HUES6 (cell line): ENCODE measurements at regions not wholly inside any gene's neighbourhood (a gene's known extent, or its start where the extent isn't known, plus 50 kb on each side); places are given as distances from the start of the nearest gene placed in this dataset.
"Not testable (repeated sequence)": the region's sequence is repeated elsewhere in the genome, so short reads cannot be mapped to it uniquely, and the experiment has no call there.

Source experiments
- H3K27ac ChIP-seq: 2 replicates; pipeline ENCODE4 v1.7.0; 2013; ENCODE audit warnings: low read depth, mild to moderate bottlenecking, low read length, inconsistent platforms
- H3K27me3 ChIP-seq: 2 replicates; pipeline ENCODE4 v1.6.1; 2013; ENCODE audit warnings: low read length; ENCODE audit not compliant: control insufficient read depth, insufficient read depth
- H3K36me3 ChIP-seq: 2 replicates; pipeline ENCODE4 v1.6.1; 2013; ENCODE audit warnings: low read length; ENCODE audit not compliant: control insufficient read depth, insufficient read depth
- H3K4me1 ChIP-seq: 2 replicates; pipeline ENCODE4 v1.6.1; 2013; ENCODE audit warnings: low read length; ENCODE audit not compliant: control insufficient read depth, insufficient read depth
- H3K4me3 ChIP-seq: 2 replicates; pipeline ENCODE4 v1.5.1; 2013; ENCODE audit warnings: low read depth, low read length
- H3K9ac ChIP-seq: one replicate; pipeline ENCODE4 v1.6.1; 2013; ENCODE audit warnings: mild to moderate bottlenecking, low read length
- H3K9me3 ChIP-seq: 2 replicates; pipeline ENCODE4 v1.6.1; 2013; ENCODE audit warnings: low read depth, low read length; ENCODE audit not compliant: control insufficient read depth, insufficient read depth

GRCh38 chr12:131559517-131560516 is 151.1 kb upstream of the SFSWAP start:
- no peaks in the 10 kb centered on the region; the same call in 1 of the 2 replicates for H3K4me1 ChIP-seq
- H3K9ac ChIP-seq, result no peak overlapping the region

GRCh38 chr12:131561051-131561450 is 149.8 kb upstream of the SFSWAP start:
- H3K4me1 ChIP-seq, result peaks cover 4% of the 10 kb centered on the region; the same call in 1 of the 2 replicates
- peaks cover 7% of the 10 kb centered on the region; the same call in 1 of the 2 replicates for H3K27me3 ChIP-seq
- H3K4me3 ChIP-seq, result no peak overlapping the region
- H3K9me3 ChIP-seq, result no peaks in the 10 kb centered on the region
- H3K9ac ChIP-seq, result no peak overlapping the region
- no peaks in the 10 kb centered on the region for H3K36me3 ChIP-seq
- no peak overlapping the region for H3K27ac ChIP-seq

More at GRCh38 chr12:131559517-131560516, 151.1 kb upstream of the SFSWAP start:
- Histone ChIP-seq H3K4me3 (no peak overlapping the region), H3K27ac (no peak overlapping the region), H3K36me3 (no peaks in the 10 kb centered on the region), H3K9me3 (no peaks in the 10 kb centered on the region), H3K27me3 (peaks cover 8% of the 10 kb centered on the region; the same call in 1 of the 2 replicates)

DNA sequence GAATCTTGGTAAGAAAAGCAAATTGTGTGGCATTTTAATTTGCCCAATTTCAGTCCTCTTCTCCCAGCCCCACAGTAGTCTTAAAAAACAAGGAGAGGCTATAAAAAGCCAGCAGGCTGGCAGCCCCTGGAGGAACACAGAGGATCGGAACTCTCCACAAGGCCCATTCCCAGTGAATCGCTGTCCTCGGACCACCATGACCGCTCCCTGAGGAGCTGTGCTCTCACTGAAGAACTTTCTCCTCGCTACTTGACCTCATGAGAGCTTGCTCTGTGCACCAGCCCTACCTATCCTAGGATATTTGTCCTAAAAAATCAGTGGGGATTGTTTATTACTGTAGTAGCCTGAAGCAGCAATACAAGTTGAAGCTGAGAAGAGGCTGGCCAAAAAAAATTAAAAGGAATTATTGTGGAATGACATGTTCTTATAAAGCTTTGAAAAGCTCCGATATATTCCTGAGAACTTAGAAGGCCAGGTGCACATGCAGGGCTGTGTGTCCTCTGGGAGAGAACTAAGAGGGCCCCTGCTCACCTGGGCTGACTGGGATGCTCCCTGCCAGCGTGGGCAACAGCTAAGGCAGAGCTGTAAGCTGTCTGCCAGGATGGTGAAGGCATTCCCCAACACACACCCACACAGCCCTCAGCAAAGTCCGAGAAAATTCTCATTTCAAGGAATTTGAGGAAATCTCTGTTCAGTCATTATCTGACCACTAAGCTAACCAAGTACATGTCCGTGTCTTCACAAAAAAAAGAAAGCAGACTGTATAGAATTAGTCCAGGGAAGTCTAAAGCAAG is 148.8 kb upstream of the SFSWAP start:
- no peak overlapping the region for H3K9ac ChIP-seq
- no peak overlapping the region for H3K27ac ChIP-seq
- peaks cover 4% of the 10 kb centered on the region; the same call in 1 of the 2 replicates for H3K4me1 ChIP-seq
- no peaks in the 10 kb centered on the region for H3K36me3 ChIP-seq
- H3K27me3 ChIP-seq, result peaks cover 5% of the 10 kb centered on the region; the same call in 1 of the 2 replicates
- no peak overlapping the region for H3K4me3 ChIP-seq
- no peaks in the 10 kb centered on the region for H3K9me3 ChIP-seq

DNA sequence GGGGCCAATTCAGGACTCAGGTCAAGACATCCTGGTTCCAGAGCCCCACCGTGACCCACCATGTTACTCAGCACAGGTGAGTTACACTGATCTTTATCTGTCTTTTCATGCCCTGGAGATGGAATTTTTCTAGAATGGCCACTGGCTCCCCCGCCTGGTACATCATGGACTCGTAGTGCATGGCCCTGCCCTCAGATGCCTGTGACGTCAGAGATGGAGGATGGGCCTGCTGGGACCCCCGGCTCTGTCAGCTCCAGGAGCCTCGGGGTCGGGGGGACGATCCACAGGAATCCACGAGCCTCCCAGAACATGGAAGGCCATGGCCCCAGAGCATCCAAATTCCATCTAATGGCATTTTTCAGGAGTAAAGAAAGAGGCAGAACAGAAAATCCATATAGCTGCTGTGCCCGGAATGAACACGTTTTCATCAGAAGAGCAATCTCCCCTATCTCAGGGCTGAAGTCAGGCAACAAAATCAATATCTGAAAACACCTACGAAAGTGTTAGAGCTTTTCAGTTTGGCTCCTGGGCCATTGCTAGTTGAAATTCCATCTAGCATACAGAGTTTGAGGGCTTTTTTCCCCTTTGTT is 146.7 kb upstream of the SFSWAP start:
- H3K27me3 ChIP-seq, H3K9me3 ChIP-seq, H3K36me3 ChIP-seq, H3K4me1 ChIP-seq, H3K27ac ChIP-seq, H3K9ac ChIP-seq, H3K4me3 ChIP-seq: not testable (repeated sequence)

DNA sequence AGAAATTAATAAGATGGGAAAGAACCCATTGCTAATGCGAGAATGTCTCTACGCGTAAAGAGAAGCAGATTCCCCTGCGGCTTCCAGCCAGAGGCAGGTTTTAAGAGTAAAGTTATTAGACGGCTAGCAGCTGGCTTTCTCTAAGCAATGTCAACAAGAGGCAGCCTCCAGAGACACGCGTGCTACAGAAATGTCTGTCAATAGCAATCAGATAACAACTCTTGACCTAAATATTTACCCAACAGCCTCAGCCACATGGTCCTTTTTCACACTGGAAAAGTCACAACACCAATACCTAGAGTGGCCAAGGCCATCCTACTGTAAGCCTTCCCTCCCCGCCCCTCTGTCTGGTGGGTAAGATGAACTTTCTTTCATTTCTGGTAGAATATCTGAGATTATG is 146.0 kb upstream of the SFSWAP start:
- no peaks in the 10 kb centered on the region for H3K9me3 ChIP-seq
- no peak overlapping the region for H3K27ac ChIP-seq
- H3K9ac ChIP-seq, result no peak overlapping the region
- H3K4me3 ChIP-seq, result no peak overlapping the region
- H3K36me3 ChIP-seq, result no peaks in the 10 kb centered on the region
- peaks cover 4% of the 10 kb centered on the region; the same call in 1 of the 2 replicates for H3K4me1 ChIP-seq
- peaks cover 4% of the 10 kb centered on the region; the same call in 1 of the 2 replicates for H3K27me3 ChIP-seq

GRCh38 chr12:131565267-131566015 is 145.4 kb upstream of the SFSWAP start:
- no peak overlapping the region for H3K27ac ChIP-seq
- H3K9ac ChIP-seq, result no peak overlapping the region
- no peaks in the 10 kb centered on the region for H3K36me3 ChIP-seq
- H3K9me3 ChIP-seq, result no peaks in the 10 kb centered on the region
- peaks cover 6% of the 10 kb centered on the region; the same call in 1 of the 2 replicates for H3K27me3 ChIP-seq
- no peak overlapping the region for H3K4me3 ChIP-seq
- peaks cover 4% of the 10 kb centered on the region; the same call in 1 of the 2 replicates for H3K4me1 ChIP-seq

DNA sequence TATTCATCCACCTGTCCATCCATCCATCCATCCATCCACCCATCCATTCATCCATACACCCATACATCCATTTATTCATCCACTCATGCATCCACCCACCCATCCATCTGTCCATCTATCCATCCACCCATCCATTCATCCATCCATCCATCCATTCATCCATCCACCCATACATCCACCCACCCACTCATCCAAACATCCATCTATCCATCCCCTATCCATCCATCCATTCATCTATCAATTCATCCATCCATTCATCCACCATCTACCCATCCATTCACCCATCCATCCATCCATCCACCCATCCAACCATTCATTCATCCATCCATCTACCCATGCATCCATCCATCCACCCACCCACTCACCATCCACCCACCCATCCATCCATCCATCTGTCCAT is 142.6 kb upstream of the SFSWAP start:
- Histone ChIP-seq H3K27ac (no peak overlapping the region), H3K27me3 (peaks cover 9% of the 10 kb centered on the region; the same call in 1 of the 2 replicates), H3K36me3 (no peaks in the 10 kb centered on the region), H3K4me1 (peaks cover 4% of the 10 kb centered on the region; the same call in 1 of the 2 replicates), H3K9ac (no peak overlapping the region), H3K9me3 (no peaks in the 10 kb centered on the region), H3K4me3 (no peak overlapping the region)

DNA sequence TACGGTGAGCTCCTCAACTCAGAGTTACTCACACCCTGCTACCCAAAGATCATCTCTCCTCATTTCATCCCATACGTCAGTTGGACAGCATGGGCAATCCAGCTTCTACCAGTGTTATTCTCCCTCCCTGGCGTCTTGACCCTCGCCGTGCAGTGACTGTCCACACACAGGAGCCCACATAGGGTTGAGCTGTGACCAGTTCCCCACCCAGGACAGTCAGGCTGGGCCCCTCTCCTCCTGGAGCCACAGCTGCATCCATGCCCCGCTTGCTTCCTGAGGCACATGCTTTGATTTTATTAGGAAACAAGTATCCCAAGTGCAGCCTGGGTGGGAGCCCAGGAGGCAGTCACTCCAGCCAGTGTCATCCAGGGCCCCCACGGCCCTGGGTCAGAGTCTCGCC is 140.3 kb upstream of the SFSWAP start:
- H3K36me3 ChIP-seq, result no peaks in the 10 kb centered on the region
- H3K4me3 ChIP-seq, result no peak overlapping the region
- no peak overlapping the region for H3K9ac ChIP-seq
- no peak overlapping the region for H3K27ac ChIP-seq
- no peaks in the 10 kb centered on the region for H3K9me3 ChIP-seq
- H3K27me3 ChIP-seq, result peaks cover 9% of the 10 kb centered on the region; the same call in 1 of the 2 replicates
- peaks cover 10% of the 10 kb centered on the region; the same call in 1 of the 2 replicates for H3K4me1 ChIP-seq

- peaks cover 7% of the 10 kb centered on the region; the same call in 1 of the 2 replicates for H3K4me1 ChIP-seq
- peaks cover 3% of the 10 kb centered on the region for H3K9me3 ChIP-seq
- no peak overlapping the region for H3K4me3 ChIP-seq
- H3K36me3 ChIP-seq, result no peaks in the 10 kb centered on the region
- peaks cover 7% of the 10 kb centered on the region; the same call in 1 of the 2 replicates for H3K27me3 ChIP-seq
- no peak overlapping the region for H3K27ac ChIP-seq
- H3K9ac ChIP-seq, result no peak overlapping the region
These were observed 139.1 kb upstream of the SFSWAP start for GRCh38 chr12:131571827-131572226.

DNA sequence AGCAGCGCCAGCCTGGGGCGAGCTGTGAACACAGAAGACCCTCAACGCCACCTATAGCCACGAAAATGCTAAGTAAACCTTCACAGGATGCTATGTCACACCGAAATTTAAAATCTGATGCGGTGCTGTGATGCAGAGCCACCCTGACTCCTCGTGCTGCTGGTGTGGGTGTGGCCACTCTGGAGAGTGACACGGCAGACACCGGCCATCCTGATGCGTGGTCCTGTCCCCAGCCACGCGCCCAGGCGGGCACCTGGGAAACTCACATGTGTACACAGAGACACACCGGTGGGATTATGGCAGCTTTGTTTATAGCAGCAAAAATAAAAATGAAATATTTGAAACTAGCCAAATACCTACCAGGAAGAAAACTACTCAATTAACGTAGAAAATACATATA is 138.3 kb upstream of the SFSWAP start:
- 0 out of 2 replicates have a peak, but pooled peaks cover 5% of the 10 kb centered on the region for H3K27me3 ChIP-seq
- peaks cover 3% of the 10 kb centered on the region for H3K9me3 ChIP-seq
- H3K36me3 ChIP-seq, result no peaks in the 10 kb centered on the region
- H3K4me3 ChIP-seq, result no peak overlapping the region
- peaks cover 7% of the 10 kb centered on the region; the same call in 1 of the 2 replicates for H3K4me1 ChIP-seq
- H3K9ac ChIP-seq, result no peak overlapping the region
- H3K27ac ChIP-seq, result no peak overlapping the region
